ENCODE measurements at regions not wholly inside any gene's neighbourhood (a gene's known extent, or its start where the extent isn't known, plus 50 kb on each side); places are given as distances from the start of the nearest gene placed in this dataset.

DNA sequence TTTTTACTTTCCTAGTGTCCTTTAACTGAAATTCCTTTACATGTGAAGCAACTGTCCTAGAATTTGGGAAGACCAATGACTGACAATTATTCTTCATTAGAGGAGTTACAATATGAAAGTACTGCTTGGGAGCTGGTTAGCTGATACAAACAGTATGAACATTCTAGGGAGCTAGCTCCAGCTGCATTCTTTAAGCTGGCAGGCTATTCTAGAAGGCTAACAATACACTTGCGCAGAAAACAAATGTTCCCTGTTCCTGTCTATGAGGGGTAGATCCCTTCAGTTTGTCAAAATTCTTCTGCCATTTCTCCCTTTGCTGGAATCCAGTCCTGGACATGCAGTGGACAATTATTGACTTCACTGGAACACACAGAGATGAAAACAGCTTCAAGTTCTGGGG, 60.2 kb upstream of the NANOGP8 start:
- TF ChIP-seq SPI1 (IDR thresholded peaks at IDR 0.05; ENCODE audit: borderline replicate concordance, low read depth), result no peak
- TF ChIP-seq, protein P1, sequence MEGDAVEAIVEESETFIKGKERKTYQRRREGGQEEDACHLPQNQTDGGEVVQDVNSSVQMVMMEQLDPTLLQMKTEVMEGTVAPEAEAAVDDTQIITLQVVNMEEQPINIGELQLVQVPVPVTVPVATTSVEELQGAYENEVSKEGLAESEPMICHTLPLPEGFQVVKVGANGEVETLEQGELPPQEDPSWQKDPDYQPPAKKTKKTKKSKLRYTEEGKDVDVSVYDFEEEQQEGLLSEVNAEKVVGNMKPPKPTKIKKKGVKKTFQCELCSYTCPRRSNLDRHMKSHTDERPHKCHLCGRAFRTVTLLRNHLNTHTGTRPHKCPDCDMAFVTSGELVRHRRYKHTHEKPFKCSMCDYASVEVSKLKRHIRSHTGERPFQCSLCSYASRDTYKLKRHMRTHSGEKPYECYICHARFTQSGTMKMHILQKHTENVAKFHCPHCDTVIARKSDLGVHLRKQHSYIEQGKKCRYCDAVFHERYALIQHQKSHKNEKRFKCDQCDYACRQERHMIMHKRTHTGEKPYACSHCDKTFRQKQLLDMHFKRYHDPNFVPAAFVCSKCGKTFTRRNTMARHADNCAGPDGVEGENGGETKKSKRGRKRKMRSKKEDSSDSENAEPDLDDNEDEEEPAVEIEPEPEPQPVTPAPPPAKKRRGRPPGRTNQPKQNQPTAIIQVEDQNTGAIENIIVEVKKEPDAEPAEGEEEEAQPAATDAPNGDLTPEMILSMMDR (IDR thresholded peaks at IDR 0.05; ENCODE audit: insufficient read depth, low read length), result no peak
- TF ChIP-seq, protein P2, sequence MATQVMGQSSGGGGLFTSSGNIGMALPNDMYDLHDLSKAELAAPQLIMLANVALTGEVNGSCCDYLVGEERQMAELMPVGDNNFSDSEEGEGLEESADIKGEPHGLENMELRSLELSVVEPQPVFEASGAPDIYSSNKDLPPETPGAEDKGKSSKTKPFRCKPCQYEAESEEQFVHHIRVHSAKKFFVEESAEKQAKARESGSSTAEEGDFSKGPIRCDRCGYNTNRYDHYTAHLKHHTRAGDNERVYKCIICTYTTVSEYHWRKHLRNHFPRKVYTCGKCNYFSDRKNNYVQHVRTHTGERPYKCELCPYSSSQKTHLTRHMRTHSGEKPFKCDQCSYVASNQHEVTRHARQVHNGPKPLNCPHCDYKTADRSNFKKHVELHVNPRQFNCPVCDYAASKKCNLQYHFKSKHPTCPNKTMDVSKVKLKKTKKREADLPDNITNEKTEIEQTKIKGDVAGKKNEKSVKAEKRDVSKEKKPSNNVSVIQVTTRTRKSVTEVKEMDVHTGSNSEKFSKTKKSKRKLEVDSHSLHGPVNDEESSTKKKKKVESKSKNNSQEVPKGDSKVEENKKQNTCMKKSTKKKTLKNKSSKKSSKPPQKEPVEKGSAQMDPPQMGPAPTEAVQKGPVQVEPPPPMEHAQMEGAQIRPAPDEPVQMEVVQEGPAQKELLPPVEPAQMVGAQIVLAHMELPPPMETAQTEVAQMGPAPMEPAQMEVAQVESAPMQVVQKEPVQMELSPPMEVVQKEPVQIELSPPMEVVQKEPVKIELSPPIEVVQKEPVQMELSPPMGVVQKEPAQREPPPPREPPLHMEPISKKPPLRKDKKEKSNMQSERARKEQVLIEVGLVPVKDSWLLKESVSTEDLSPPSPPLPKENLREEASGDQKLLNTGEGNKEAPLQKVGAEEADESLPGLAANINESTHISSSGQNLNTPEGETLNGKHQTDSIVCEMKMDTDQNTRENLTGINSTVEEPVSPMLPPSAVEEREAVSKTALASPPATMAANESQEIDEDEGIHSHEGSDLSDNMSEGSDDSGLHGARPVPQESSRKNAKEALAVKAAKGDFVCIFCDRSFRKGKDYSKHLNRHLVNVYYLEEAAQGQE (IDR thresholded peaks at IDR 0.05; ENCODE audit: insufficient replicate concordance, low read depth), result no peak

Data from HL-60 (cell line).